PC-3 (cell line): ENCODE measurements at regions not wholly inside any gene's neighbourhood (a gene's known extent, or its start where the extent isn't known, plus 50 kb on each side); places are given as distances from the start of the nearest gene placed in this dataset.

Experiments
- EZH2 ChIP-seq: fragments of 300-600 bp; sonication (generic); IDR thresholded peaks from one replicate; pipeline ENCODE4 v1.6.1; 2017; ENCODE audit warnings: antibody characterized with exemption, mild to moderate bottlenecking, low read length; ENCODE audit not compliant: unreplicated experiment
- TF ChIP-seq, protein P1 (sequence below): fragments of 300-600 bp; sonication (generic); conservative IDR thresholded peaks from 2 replicates; pipeline ENCODE4 v1.5.1; 2017; ENCODE audit warnings: antibody characterized with exemption, low read depth, mild to moderate bottlenecking, low read length

DNA sequence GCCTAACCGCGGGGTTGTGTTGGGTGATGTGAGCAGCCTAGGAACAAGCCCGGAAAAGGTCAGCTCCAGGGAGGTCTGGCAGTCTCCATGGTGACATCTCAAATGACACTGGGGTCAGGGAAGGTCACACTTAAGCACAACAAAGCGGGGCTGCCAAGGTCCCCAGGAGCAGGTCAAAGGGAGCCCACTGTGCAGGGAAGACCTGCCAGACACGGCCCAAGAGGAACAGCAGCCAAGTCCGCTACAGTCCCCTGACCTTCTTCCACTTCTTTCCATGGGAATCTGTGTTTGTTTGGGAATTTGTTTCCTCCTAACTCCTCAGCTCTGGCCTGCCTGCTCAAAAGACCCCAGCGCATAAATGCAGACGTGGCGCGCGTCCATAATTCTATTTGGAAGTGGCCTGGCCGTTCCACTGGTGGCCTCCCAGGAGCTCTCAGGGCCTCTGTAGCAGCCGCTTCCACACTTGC is 232.1 kb upstream of the COPS8 start:
- TF ChIP-seq, protein P1, sequence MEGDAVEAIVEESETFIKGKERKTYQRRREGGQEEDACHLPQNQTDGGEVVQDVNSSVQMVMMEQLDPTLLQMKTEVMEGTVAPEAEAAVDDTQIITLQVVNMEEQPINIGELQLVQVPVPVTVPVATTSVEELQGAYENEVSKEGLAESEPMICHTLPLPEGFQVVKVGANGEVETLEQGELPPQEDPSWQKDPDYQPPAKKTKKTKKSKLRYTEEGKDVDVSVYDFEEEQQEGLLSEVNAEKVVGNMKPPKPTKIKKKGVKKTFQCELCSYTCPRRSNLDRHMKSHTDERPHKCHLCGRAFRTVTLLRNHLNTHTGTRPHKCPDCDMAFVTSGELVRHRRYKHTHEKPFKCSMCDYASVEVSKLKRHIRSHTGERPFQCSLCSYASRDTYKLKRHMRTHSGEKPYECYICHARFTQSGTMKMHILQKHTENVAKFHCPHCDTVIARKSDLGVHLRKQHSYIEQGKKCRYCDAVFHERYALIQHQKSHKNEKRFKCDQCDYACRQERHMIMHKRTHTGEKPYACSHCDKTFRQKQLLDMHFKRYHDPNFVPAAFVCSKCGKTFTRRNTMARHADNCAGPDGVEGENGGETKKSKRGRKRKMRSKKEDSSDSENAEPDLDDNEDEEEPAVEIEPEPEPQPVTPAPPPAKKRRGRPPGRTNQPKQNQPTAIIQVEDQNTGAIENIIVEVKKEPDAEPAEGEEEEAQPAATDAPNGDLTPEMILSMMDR, result no peak
- no peak for TF ChIP-seq EZH2
